MM.1S (cell line): ENCODE measurements at regions not wholly inside any gene's neighbourhood (a gene's known extent, or its start where the extent isn't known, plus 50 kb on each side); places are given as distances from the start of the nearest gene placed in this dataset.

ENCODE experiments used
- DNase-seq: peaks from one replicate; pipeline ENCODE4 v3.0.0-alpha.2; 2015
- H2AFZ ChIP-seq: fragments of 300-600 bp; sonication (generic); 2 replicates; pipeline ENCODE4 v1.6.0; 2016; ENCODE audit warnings: antibody characterized with exemption, low read length
- H3F3A ChIP-seq: fragments of 300-600 bp; sonication (generic); 2 replicates; pipeline ENCODE4 v1.6.1; 2016; ENCODE audit warnings: mild to moderate bottlenecking, antibody characterized with exemption, low read length, moderate library complexity, mixed read lengths; ENCODE audit not compliant: insufficient read depth
- H3K27ac ChIP-seq: fragments of 300-600 bp; sonication (generic); 2 replicates; pipeline ENCODE4 v1.5.1; 2016; ENCODE audit warnings: mild to moderate bottlenecking, low read length
- H3K27me3 ChIP-seq: fragments of 300-600 bp; sonication (generic); replicated peaks from 2 replicates; pipeline ENCODE4 v1.6.0; 2016; ENCODE audit warnings: low read length; ENCODE audit not compliant: insufficient read depth
- H3K36me3 ChIP-seq: fragments of 300-600 bp; sonication (generic); replicated peaks from 2 replicates; pipeline ENCODE4 v1.6.1; 2016; ENCODE audit warnings: mild to moderate bottlenecking, low read length, mixed read lengths; ENCODE audit not compliant: insufficient read depth
- H3K4me1 ChIP-seq: fragments of 300-600 bp; sonication (generic); 2 replicates; pipeline ENCODE4 v1.6.1; 2016; ENCODE audit warnings: low read length, mixed read lengths
- H3K4me2 ChIP-seq: fragments of 300-600 bp; sonication (generic); 2 replicates; pipeline ENCODE4 v1.6.0; 2016; ENCODE audit warnings: low read depth, low read length
- H3K4me3 ChIP-seq: fragments of 300-600 bp; sonication (generic); 2 replicates; pipeline ENCODE4 v1.5.1; 2016; ENCODE audit warnings: low read length, mixed read lengths
- H3K79me2 ChIP-seq: fragments of 300-600 bp; sonication (generic); 2 replicates; pipeline ENCODE4 v1.6.1; 2016; ENCODE audit warnings: mixed run types, low read length, mixed read lengths
- H3K9ac ChIP-seq: fragments of 300-600 bp; sonication (generic); 2 replicates; pipeline ENCODE4 v1.6.1; 2016; ENCODE audit warnings: low read length, mixed read lengths
- H3K9me2 ChIP-seq: fragments of 300-600 bp; sonication (generic); replicated peaks from 2 replicates; pipeline ENCODE4 v1.6.1; 2016; ENCODE audit warnings: mild to moderate bottlenecking, low read length, mixed read lengths; ENCODE audit not compliant: insufficient read depth
- H3K9me3 ChIP-seq: fragments of 300-600 bp; sonication (generic); replicated peaks from 2 replicates; pipeline ENCODE4 v1.6.1; 2016; ENCODE audit warnings: mild to moderate bottlenecking, low read length, mixed read lengths; ENCODE audit not compliant: insufficient read depth
- H4K20me1 ChIP-seq: fragments of 300-600 bp; sonication (generic); 2 replicates; pipeline ENCODE4 v1.6.1; 2016; ENCODE audit warnings: mild to moderate bottlenecking, low read length, moderate library complexity, mixed read lengths; ENCODE audit not compliant: insufficient read depth
- CTCF ChIP-seq: fragments of 300-600 bp; sonication (generic); IDR thresholded peaks from 2 replicates; pipeline ENCODE4 v1.5.1; 2016; ENCODE audit warnings: antibody characterized with exemption, low read length, mixed read lengths
- EZH2 ChIP-seq: fragments of 300-600 bp; sonication (generic); optimal IDR thresholded peaks from 2 replicates; pipeline ENCODE3; 2017; ENCODE audit warnings: low read depth, mild to moderate bottlenecking, antibody characterized with exemption, low read length, mixed read lengths
- EZH2phosphoT487 ChIP-seq: fragments of 300-600 bp; sonication (generic); IDR thresholded peaks from 2 replicates; pipeline ENCODE4 v1.6.1; 2018; ENCODE audit warnings: antibody characterized with exemption, low read length

- no peak overlapping the region for H3K27ac ChIP-seq
- no peak overlapping the region for H3K4me2 ChIP-seq
- H2AFZ ChIP-seq = no peak overlapping the region
- no peak overlapping the region for H3K9ac ChIP-seq
- H4K20me1 ChIP-seq = no peaks in the 10 kb centered on the region
- H3K9me3 ChIP-seq = no peaks in the 10 kb centered on the region
- no peak overlapping the region for H3K4me3 ChIP-seq
- no peak for TF ChIP-seq CTCF
- no peak for TF ChIP-seq EZH2phosphoT487
- no peaks in the 10 kb centered on the region for H3K9me2 ChIP-seq
- H3K27me3 ChIP-seq = peaks cover 98% of the 10 kb centered on the region
- no peaks in the 10 kb centered on the region for H3K36me3 ChIP-seq
- no peaks in the 10 kb centered on the region for H3K79me2 ChIP-seq
- no peak for DNase-seq
- no peaks in the 10 kb centered on the region for H3K4me1 ChIP-seq
- no peaks in the 10 kb centered on the region for H3F3A ChIP-seq
Observed at GRCh38 chr22:44577391-44578109, 79.5 kb upstream of the RTL6 start.

GRCh38 chr22:44576311-44577260 lies 78.6 kb upstream of the RTL6 start:
- no peak overlapping the region for H3K4me2 ChIP-seq
- no peaks in the 10 kb centered on the region for H4K20me1 ChIP-seq
- H3F3A ChIP-seq = no peaks in the 10 kb centered on the region
- H3K27me3 ChIP-seq = peaks cover 98% of the 10 kb centered on the region
- no peaks in the 10 kb centered on the region for H3K36me3 ChIP-seq
- H3K4me1 ChIP-seq = no peaks in the 10 kb centered on the region
- no peaks in the 10 kb centered on the region for H3K79me2 ChIP-seq
- no peaks in the 10 kb centered on the region for H3K9me2 ChIP-seq
- H3K9me3 ChIP-seq = no peaks in the 10 kb centered on the region
- no peak overlapping the region for H3K27ac ChIP-seq
- TF ChIP-seq EZH2 = no peak
- TF ChIP-seq CTCF = no peak
- TF ChIP-seq EZH2phosphoT487 = no peak
- no peak overlapping the region for H3K4me3 ChIP-seq
- no peak overlapping the region for H3K9ac ChIP-seq
- no peak for DNase-seq
- H2AFZ ChIP-seq = no peak overlapping the region

GRCh38 chr22:44575381-44576268 lies 77.6 kb upstream of the RTL6 start:
- Histone ChIP-seq H3K27me3 (peaks cover 98% of the 10 kb centered on the region), H3K9me2 (no peaks in the 10 kb centered on the region), H3K4me1 (no peaks in the 10 kb centered on the region), H3K9ac (no peak overlapping the region), H3K4me2 (no peak overlapping the region), H3K9me3 (no peaks in the 10 kb centered on the region), H3K27ac (no peak overlapping the region), H3K36me3 (no peaks in the 10 kb centered on the region), H3F3A (no peaks in the 10 kb centered on the region), H4K20me1 (no peaks in the 10 kb centered on the region), H3K4me3 (no peak overlapping the region), H3K79me2 (no peaks in the 10 kb centered on the region), H2AFZ (no peak overlapping the region)
- DNase-seq = no peak
- TF ChIP-seq EZH2phosphoT487 = no peak
- no peak for TF ChIP-seq CTCF
- no peak for TF ChIP-seq EZH2
